ENCODE measurements at regions not wholly inside any gene's neighbourhood (a gene's known extent, or its start where the extent isn't known, plus 50 kb on each side); places are given as distances from the start of the nearest gene placed in this dataset.

GRCh38 chr10:64080071-64080470 is 558.9 kb downstream of the REEP3 start:
- DNase-seq (ENCODE audit: low read depth) = no peak

GRCh38 chr10:64081947-64082482 is 560.8 kb downstream of the REEP3 start:
- no peak for DNase-seq (ENCODE audit: low read depth)

- no peak for DNase-seq (ENCODE audit: low read depth)
Measured at GRCh38 chr10:64086083-64086767, 565.0 kb downstream of the REEP3 start.

GRCh38 chr10:64089648-64090047 is 568.4 kb downstream of the REEP3 start:
- DNase-seq (ENCODE audit: low read depth) = no peak

GRCh38 chr10:64090865-64091264 is 569.7 kb downstream of the REEP3 start:
- DNase-seq (ENCODE audit: low read depth) = no peak

GRCh38 chr10:64091897-64092296 is 570.7 kb downstream of the REEP3 start:
- no peak for DNase-seq (ENCODE audit: low read depth)

GRCh38 chr10:64093304-64093703 is 572.1 kb downstream of the REEP3 start:
- no peak for DNase-seq (ENCODE audit: low read depth)

- no peak for DNase-seq (ENCODE audit: low read depth)
Measured at GRCh38 chr10:64093946-64094535, 572.8 kb downstream of the REEP3 start.

- no peak for DNase-seq (ENCODE audit: low read depth)
Measured at GRCh38 chr10:64096941-64097340, 575.7 kb downstream of the REEP3 start.

GRCh38 chr10:64097391-64098122 is 576.4 kb downstream of the REEP3 start:
- DNase-seq (ENCODE audit: low read depth) = no peak

GRCh38 chr10:64098994-64099393 is 577.8 kb downstream of the REEP3 start:
- no peak for DNase-seq (ENCODE audit: low read depth)

- no peak for DNase-seq (ENCODE audit: low read depth)
Measured at GRCh38 chr10:64101606-64102263, 580.5 kb downstream of the REEP3 start.

- DNase-seq (ENCODE audit: low read depth) = no peak
Measured at GRCh38 chr10:64102264-64102633, 581.0 kb downstream of the REEP3 start.

GRCh38 chr10:64102916-64103315 is 581.7 kb downstream of the REEP3 start:
- DNase-seq (ENCODE audit: low read depth) = no peak

- DNase-seq (ENCODE audit: low read depth) = no peak
Measured at GRCh38 chr10:64103750-64104470, 582.7 kb downstream of the REEP3 start.

GRCh38 chr10:64109926-64110495 is 588.8 kb downstream of the REEP3 start:
- no peak for DNase-seq (ENCODE audit: low read depth)

GRCh38 chr10:64112701-64113355 is 591.6 kb downstream of the REEP3 start:
- no peak for DNase-seq (ENCODE audit: low read depth)

GRCh38 chr10:64113375-64113774 is 592.2 kb downstream of the REEP3 start:
- no peak for DNase-seq (ENCODE audit: low read depth)

GRCh38 chr10:64113792-64114191 is 592.6 kb downstream of the REEP3 start:
- no peak for DNase-seq (ENCODE audit: low read depth)

- no peak for DNase-seq (ENCODE audit: low read depth)
Measured at GRCh38 chr10:64115471-64115870, 594.3 kb downstream of the REEP3 start.

All from fibroblast of gingiva (primary cell).